ENCODE measurements at regions not wholly inside any gene's neighbourhood (a gene's known extent, or its start where the extent isn't known, plus 50 kb on each side); places are given as distances from the start of the nearest gene placed in this dataset.

- H4K91ac ChIP-seq (ENCODE audit: insufficient read depth, low read depth, low read length): no peak overlapping the region
- H3K56ac ChIP-seq (ENCODE audit: extremely low read depth, insufficient read depth, low read length): no peak overlapping the region
- in situ Hi-C loops (cut with MboI; ENCODE audit: low sequenced_read_pairs): no loop called here
- intact Hi-C loops (cut with micrococcal nuclease): no loop called here
- no peak overlapping the region for H2BK120ac ChIP-seq (ENCODE audit: low read depth, low read length)
- no peaks in the 10 kb centered on the region for H3K4me1 ChIP-seq (ENCODE audit: control insufficient read depth, insufficient read depth, low read length)
- H3K23ac ChIP-seq (ENCODE audit: low read depth, low read length): no peak overlapping the region
- no peak for DNase-seq
- no peak overlapping the region for H3K9ac ChIP-seq (ENCODE audit: low read depth, low read length)
- ChIA-PET POLR2A (ENCODE audit: unreplicated experiment) (no interaction called here), CTCF (no interaction called here)
- TF ChIP-seq USF2 (IDR thresholded peaks at IDR 0.05; ENCODE audit: low read depth, low read length) (no peak), MAFK (IDR thresholded peaks at IDR 0.05; ENCODE audit: low read depth, low read length) (no peak), RCOR1 (IDR thresholded peaks at IDR 0.05; ENCODE audit: insufficient replicate concordance, low read length) (no peak), FOS (IDR thresholded peaks at IDR 0.05; ENCODE audit: low read depth, low read length) (no peak), RAD21 (IDR thresholded peaks at IDR 0.05; ENCODE audit: low read length) (no peak), BHLHE40 (IDR thresholded peaks at IDR 0.05; ENCODE audit: low read depth, low read length) (no peak), RFX5 (IDR thresholded peaks at IDR 0.05; ENCODE audit: low read depth, low read length) (no peak)
- no peaks in the 10 kb centered on the region; the same call in 1 of the 2 replicates for H3K9me3 ChIP-seq (ENCODE audit: control insufficient read depth, insufficient read depth, low read length)
- no peak overlapping the region for H3K27ac ChIP-seq (ENCODE audit: insufficient read depth, low read length)
- no peak overlapping the region for H2AK5ac ChIP-seq (ENCODE audit: low read depth, low read length)
- no peak overlapping the region for H2BK5ac ChIP-seq (ENCODE audit: low read depth, low read length, poor library complexity, severe bottlenecking)
- no peak overlapping the region for H2BK20ac ChIP-seq (ENCODE audit: low read depth, low read length)
- ATAC-seq (ENCODE audit: low read depth): no peak
- no peaks in the 10 kb centered on the region for H4K20me1 ChIP-seq (ENCODE audit: insufficient read depth, low read length)
- H3K9me1 ChIP-seq (ENCODE audit: insufficient read depth, low read length): no peaks in the 10 kb centered on the region
- H3K36me3 ChIP-seq (ENCODE audit: control insufficient read depth, insufficient read depth, low read length): no peaks in the 10 kb centered on the region
- H3K4me2 ChIP-seq (ENCODE audit: low read depth, low read length): no peak overlapping the region
- no peaks in the 10 kb centered on the region for H3K79me1 ChIP-seq (ENCODE audit: low read depth in 1 of 2, low read length in 2 of 2)
- H2AK9ac ChIP-seq (replicated peaks; ENCODE audit: low read depth, low read length, poor library complexity): no peak overlapping the region
- no peak overlapping the region for H3K4ac ChIP-seq (ENCODE audit: low read depth, low read length)
- WGBS, 2 experiments (ENCODE audit: extremely low coverage in 2 of 2, insufficient read length in 1 of 2): no CpG with 5 or more reads among the region's 8 CpGs
- BruUV-seq (replicated peaks): no TSS peak
- no peak overlapping the region for H2AFZ ChIP-seq (replicated peaks; ENCODE audit: low read length, poor library complexity)
- no peak overlapping the region for H3K4me3 ChIP-seq (ENCODE audit: insufficient read depth, low read depth, low read length)
- H3K18ac ChIP-seq (ENCODE audit: low read depth, low read length): no peak overlapping the region
- dilution Hi-C loops (cut with HindIII; ENCODE audit: low sequenced_read_pairs, unreplicated experiment): no loop called here
- H4K8ac ChIP-seq (ENCODE audit: low read depth in 2 of 2, low read length in 2 of 2): no peak overlapping the region
- no peak overlapping the region for H2BK15ac ChIP-seq (ENCODE audit: low read depth, low read length)
- H3K27me3 ChIP-seq (ENCODE audit: control insufficient read depth, insufficient read depth, low read length): peaks cover 58% of the 10 kb centered on the region
- H3K14ac ChIP-seq (replicated peaks; ENCODE audit: low read depth, low read length): no peak overlapping the region
- no peak overlapping the region for H4K5ac ChIP-seq (ENCODE audit: low read depth, low read length)
These were observed 80.1 kb upstream of the SLC22A23 start for GRCh38 chr6:3536901-3537300.
